ENCODE measurements at regions not wholly inside any gene's neighbourhood (a gene's known extent, or its start where the extent isn't known, plus 50 kb on each side); places are given as distances from the start of the nearest gene placed in this dataset.

DNA sequence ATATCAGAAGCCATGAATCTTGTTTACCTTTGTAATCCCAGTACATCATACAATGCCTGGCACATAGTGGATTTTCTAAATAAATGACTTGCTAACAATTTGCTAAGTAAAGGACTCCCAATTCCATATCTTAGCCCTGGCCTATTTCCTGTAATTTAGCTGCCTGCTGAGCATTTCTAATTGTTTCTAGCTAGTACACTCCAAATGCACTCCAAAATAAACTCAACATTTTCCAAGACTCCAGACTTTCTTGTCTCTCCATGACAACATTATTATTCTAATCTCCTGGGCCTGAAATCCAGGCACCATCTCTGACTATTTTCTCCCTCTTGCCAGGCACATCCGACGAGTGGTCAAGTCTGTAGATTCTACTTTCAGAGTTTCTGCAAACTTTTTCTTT lies 773.5 kb downstream of the SQOR start:
- Histone ChIP-seq H3K9me3 (ENCODE audit: control insufficient read depth in 2 of 2, low read length in 2 of 2) (no peaks in the 10 kb centered on the region), H3K36me3 (ENCODE audit: control insufficient read depth in 2 of 2, insufficient read depth in 2 of 2, low read length in 2 of 2) (no peaks in the 10 kb centered on the region), H3K27ac (ENCODE audit: low read depth in 2 of 2, low read length in 2 of 2) (no peak overlapping the region), H3K4me3 (ENCODE audit: low read length in 2 of 2) (no peak overlapping the region), H3K27me3 (ENCODE audit: control insufficient read depth in 2 of 2, insufficient read depth in 2 of 2, low read length in 2 of 2) (no peaks in the 10 kb centered on the region), H3K9ac (ENCODE audit: low read depth in 1 of 2, low read length in 2 of 2) (no peak overlapping the region), H3K4me1 (ENCODE audit: control insufficient read depth in 2 of 2, insufficient read depth in 2 of 2, low read length in 2 of 2) (no peaks in the 10 kb centered on the region)

DNA sequence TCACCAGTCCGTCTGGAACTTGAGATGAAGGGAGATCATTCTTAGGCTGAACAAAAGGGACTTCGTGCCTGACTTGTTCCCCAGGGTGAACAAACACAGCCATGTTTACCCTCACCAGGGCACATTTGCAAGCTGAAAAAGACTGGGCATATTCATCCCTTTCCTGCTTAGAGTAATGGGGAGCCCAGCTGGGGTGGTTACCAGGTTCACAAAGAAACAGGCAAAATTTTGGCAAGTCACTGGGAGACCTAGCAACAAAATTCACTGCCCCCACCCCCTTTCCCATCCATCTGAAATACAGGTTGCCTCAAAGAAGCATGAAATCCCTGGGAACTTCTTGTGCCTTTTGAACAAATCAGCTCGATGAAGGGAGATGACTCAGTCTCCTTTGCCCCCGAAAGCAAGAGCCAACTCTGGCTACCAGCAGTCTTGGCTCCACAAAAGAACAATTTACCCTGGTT lies 775.0 kb downstream of the SQOR start:
- Histone ChIP-seq H3K4me1 (ENCODE audit: control insufficient read depth in 2 of 2, insufficient read depth in 2 of 2, low read length in 2 of 2) (no peaks in the 10 kb centered on the region), H3K4me3 (ENCODE audit: low read length in 2 of 2) (no peak overlapping the region), H3K36me3 (ENCODE audit: control insufficient read depth in 2 of 2, insufficient read depth in 2 of 2, low read length in 2 of 2) (no peaks in the 10 kb centered on the region), H3K27me3 (ENCODE audit: control insufficient read depth in 2 of 2, insufficient read depth in 2 of 2, low read length in 2 of 2) (no peaks in the 10 kb centered on the region), H3K9ac (ENCODE audit: low read depth in 1 of 2, low read length in 2 of 2) (no peak overlapping the region), H3K9me3 (ENCODE audit: control insufficient read depth in 2 of 2, low read length in 2 of 2) (no peaks in the 10 kb centered on the region), H3K27ac (ENCODE audit: low read depth in 2 of 2, low read length in 2 of 2) (no peak overlapping the region)

DNA sequence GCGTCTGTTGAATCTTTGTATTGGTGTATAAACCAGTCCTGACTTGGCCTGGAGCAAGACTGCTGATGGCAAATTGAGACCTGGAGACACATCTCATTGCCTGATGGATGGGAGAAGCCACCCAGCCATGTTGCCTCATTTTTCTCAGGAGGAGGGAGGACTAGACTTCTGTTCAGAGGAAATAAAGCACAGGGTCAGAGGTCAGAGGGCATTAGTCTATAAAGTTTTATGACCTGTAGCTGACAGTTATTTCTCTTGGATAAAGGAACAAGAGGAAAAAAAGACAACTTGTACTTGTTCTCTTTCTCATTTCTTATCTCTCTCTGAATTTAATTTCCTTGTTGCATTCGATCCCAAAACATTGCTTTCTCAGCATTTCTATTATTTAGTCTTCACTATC lies 775.9 kb downstream of the SQOR start:
- H3K9me3 ChIP-seq (ENCODE audit: control insufficient read depth in 2 of 2, low read length in 2 of 2) = no peaks in the 10 kb centered on the region
- no peak overlapping the region for H3K27ac ChIP-seq (ENCODE audit: low read depth in 2 of 2, low read length in 2 of 2)
- H3K4me1 ChIP-seq (ENCODE audit: control insufficient read depth in 2 of 2, insufficient read depth in 2 of 2, low read length in 2 of 2) = no peaks in the 10 kb centered on the region
- no peaks in the 10 kb centered on the region for H3K27me3 ChIP-seq (ENCODE audit: control insufficient read depth in 2 of 2, insufficient read depth in 2 of 2, low read length in 2 of 2)
- no peak overlapping the region for H3K4me3 ChIP-seq (ENCODE audit: low read length in 2 of 2)
- H3K9ac ChIP-seq (ENCODE audit: low read depth in 1 of 2, low read length in 2 of 2) = no peak overlapping the region
- no peaks in the 10 kb centered on the region for H3K36me3 ChIP-seq (ENCODE audit: control insufficient read depth in 2 of 2, insufficient read depth in 2 of 2, low read length in 2 of 2)

DNA sequence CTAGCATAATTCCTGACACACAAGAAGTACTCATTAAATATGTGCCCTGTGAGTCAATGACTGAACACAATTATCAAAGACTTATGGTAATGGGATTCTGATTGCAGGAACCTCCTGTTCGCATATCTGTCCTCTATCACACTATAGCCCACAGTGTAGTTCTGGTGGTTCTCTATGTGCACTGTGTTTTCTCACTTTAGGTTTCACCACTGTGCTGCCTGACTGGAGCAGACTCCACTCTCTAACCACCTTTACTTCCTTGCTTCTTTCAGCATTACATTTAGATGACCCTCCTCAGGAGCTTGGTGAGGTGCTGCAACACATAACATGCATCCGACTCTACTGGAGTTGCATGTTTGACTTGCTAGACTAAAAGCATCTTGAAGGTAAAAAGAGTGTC lies 777.1 kb downstream of the SQOR start:
- Histone ChIP-seq H3K9me3 (ENCODE audit: control insufficient read depth in 2 of 2, low read length in 2 of 2) (no peaks in the 10 kb centered on the region), H3K9ac (ENCODE audit: low read depth in 1 of 2, low read length in 2 of 2) (no peak overlapping the region), H3K27me3 (ENCODE audit: control insufficient read depth in 2 of 2, insufficient read depth in 2 of 2, low read length in 2 of 2) (no peaks in the 10 kb centered on the region), H3K4me3 (ENCODE audit: low read length in 2 of 2) (no peak overlapping the region), H3K4me1 (ENCODE audit: control insufficient read depth in 2 of 2, insufficient read depth in 2 of 2, low read length in 2 of 2) (no peaks in the 10 kb centered on the region), H3K36me3 (ENCODE audit: control insufficient read depth in 2 of 2, insufficient read depth in 2 of 2, low read length in 2 of 2) (no peaks in the 10 kb centered on the region), H3K27ac (ENCODE audit: low read depth in 2 of 2, low read length in 2 of 2) (no peak overlapping the region)

DNA sequence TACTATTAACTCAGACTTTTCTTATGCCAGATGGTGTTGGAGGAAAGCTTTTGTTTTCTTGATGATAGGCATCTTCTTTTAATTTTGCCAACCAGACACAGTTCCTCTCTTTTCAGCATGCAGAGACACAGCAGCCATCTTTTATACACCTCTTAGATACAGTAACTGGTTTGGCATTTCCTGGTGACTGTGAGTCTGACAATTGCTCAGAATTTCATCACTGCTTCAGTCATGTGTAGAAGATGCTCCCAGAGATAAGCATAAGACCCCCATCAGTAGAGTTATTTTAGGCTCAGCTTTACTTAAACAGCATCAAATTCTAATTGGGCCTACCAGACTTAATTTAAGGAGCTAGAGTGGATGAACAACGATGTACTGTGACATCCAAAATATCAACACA lies 779.0 kb downstream of the SQOR start:
- Histone ChIP-seq H3K9me3 (ENCODE audit: control insufficient read depth in 2 of 2, low read length in 2 of 2) (no peaks in the 10 kb centered on the region), H3K36me3 (ENCODE audit: control insufficient read depth in 2 of 2, insufficient read depth in 2 of 2, low read length in 2 of 2) (no peaks in the 10 kb centered on the region), H3K27ac (ENCODE audit: low read depth in 2 of 2, low read length in 2 of 2) (no peak overlapping the region), H3K27me3 (ENCODE audit: control insufficient read depth in 2 of 2, insufficient read depth in 2 of 2, low read length in 2 of 2) (no peaks in the 10 kb centered on the region), H3K4me1 (ENCODE audit: control insufficient read depth in 2 of 2, insufficient read depth in 2 of 2, low read length in 2 of 2) (no peaks in the 10 kb centered on the region), H3K4me3 (ENCODE audit: low read length in 2 of 2) (no peak overlapping the region), H3K9ac (ENCODE audit: low read depth in 1 of 2, low read length in 2 of 2) (no peak overlapping the region)

DNA sequence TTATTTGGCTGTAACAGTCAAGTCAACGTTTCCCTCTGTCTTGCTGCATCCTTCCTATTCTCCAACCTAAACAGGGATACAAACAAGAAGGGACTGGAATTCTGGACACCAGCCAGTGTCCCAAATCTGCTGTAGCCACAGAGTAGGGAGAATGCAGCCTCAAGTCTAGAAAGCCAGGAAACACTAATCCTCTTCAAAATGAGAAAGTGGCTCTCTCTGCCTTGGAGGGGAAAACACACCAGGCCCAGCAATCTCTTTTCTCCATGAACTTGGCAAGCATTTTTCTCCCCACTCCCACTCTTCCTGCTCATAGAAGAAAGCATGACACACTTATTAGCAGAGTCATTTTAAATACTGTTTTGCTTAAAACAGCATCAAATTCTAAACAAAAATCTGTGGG lies 781.7 kb downstream of the SQOR start:
- no peak overlapping the region for H3K27ac ChIP-seq (ENCODE audit: low read depth in 2 of 2, low read length in 2 of 2)
- no peaks in the 10 kb centered on the region for H3K27me3 ChIP-seq (ENCODE audit: control insufficient read depth in 2 of 2, insufficient read depth in 2 of 2, low read length in 2 of 2)
- H3K9me3 ChIP-seq (ENCODE audit: control insufficient read depth in 2 of 2, low read length in 2 of 2) = no peaks in the 10 kb centered on the region
- H3K9ac ChIP-seq (ENCODE audit: low read depth in 1 of 2, low read length in 2 of 2) = no peak overlapping the region
- H3K4me3 ChIP-seq (ENCODE audit: low read length in 2 of 2) = no peak overlapping the region
- H3K36me3 ChIP-seq (ENCODE audit: control insufficient read depth in 2 of 2, insufficient read depth in 2 of 2, low read length in 2 of 2) = no peaks in the 10 kb centered on the region
- H3K4me1 ChIP-seq (ENCODE audit: control insufficient read depth in 2 of 2, insufficient read depth in 2 of 2, low read length in 2 of 2) = no peaks in the 10 kb centered on the region

DNA sequence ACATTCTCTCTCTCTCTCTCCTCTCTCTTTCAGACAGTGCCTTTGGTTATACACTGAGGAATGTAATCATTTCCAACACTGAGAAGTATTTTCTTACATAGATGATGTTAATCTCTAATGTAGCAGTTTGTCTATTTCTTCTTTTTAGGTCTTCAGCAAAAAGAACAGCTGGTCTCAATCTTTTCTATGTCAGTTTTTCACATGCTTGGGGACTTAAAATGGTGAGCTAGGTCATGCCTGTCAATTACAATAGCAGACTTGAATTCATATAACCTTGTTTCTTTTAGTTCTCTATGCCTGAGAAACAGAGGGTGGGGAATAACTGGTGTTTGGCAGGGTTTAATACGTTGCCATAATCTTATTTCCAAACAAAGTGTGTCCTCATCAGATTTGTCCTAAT lies 786.2 kb downstream of the SQOR start:
- H3K27me3 ChIP-seq (ENCODE audit: control insufficient read depth in 2 of 2, insufficient read depth in 2 of 2, low read length in 2 of 2) = no peaks in the 10 kb centered on the region
- no peaks in the 10 kb centered on the region for H3K4me1 ChIP-seq (ENCODE audit: control insufficient read depth in 2 of 2, insufficient read depth in 2 of 2, low read length in 2 of 2)
- H3K27ac ChIP-seq (ENCODE audit: low read depth in 2 of 2, low read length in 2 of 2) = no peak overlapping the region
- H3K9me3 ChIP-seq (ENCODE audit: control insufficient read depth in 2 of 2, low read length in 2 of 2) = no peaks in the 10 kb centered on the region
- no peaks in the 10 kb centered on the region for H3K36me3 ChIP-seq (ENCODE audit: control insufficient read depth in 2 of 2, insufficient read depth in 2 of 2, low read length in 2 of 2)
- H3K9ac ChIP-seq (ENCODE audit: low read depth in 1 of 2, low read length in 2 of 2) = no peak overlapping the region
- no peak overlapping the region for H3K4me3 ChIP-seq (ENCODE audit: low read length in 2 of 2)

DNA sequence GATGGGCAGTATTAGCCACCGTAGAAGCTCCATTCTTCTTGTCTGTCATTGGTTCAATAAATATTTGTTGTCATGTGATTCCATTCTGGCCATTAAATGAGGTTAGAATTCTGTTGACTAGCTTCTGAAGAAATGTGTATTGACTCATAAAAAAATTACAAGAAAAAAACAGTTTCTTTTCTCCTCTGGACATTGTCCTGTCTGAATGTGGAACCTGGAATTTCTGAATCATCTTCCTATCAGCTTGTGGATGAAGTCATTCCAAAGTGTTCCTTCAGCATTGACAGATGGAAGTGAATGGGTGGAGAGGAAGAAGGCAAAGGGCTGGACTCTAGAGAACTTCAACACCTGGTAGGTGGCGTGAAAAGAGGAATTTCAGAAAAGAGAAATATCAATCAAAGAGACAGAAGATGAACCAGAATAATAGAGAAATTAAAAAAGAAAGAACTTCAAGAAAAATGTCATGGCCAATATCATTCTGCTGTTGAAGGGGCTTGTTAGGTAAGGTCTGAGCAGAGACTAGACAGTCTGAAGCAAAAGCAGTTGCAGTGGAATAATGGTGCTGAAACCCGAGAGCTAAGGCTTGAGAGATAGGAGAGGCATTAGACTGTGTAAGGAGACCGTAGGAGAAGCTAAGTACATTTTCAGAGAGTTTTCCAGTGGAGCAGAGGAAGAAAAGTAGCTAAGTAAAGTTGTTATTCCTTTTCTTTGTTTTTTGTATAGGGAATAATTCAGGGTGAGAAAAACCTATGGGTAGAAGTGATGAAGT lies 806.6 kb downstream of the SQOR start:
- no peaks in the 10 kb centered on the region for H3K9me3 ChIP-seq (ENCODE audit: control insufficient read depth in 2 of 2, low read length in 2 of 2)
- H3K27me3 ChIP-seq (ENCODE audit: control insufficient read depth in 2 of 2, insufficient read depth in 2 of 2, low read length in 2 of 2) = no peaks in the 10 kb centered on the region
- H3K9ac ChIP-seq (ENCODE audit: low read depth in 1 of 2, low read length in 2 of 2) = no peak overlapping the region
- H3K4me1 ChIP-seq (ENCODE audit: control insufficient read depth in 2 of 2, insufficient read depth in 2 of 2, low read length in 2 of 2) = no peaks in the 10 kb centered on the region
- H3K4me3 ChIP-seq (ENCODE audit: low read length in 2 of 2) = no peak overlapping the region
- no peaks in the 10 kb centered on the region for H3K36me3 ChIP-seq (ENCODE audit: control insufficient read depth in 2 of 2, insufficient read depth in 2 of 2, low read length in 2 of 2)
- H3K27ac ChIP-seq (ENCODE audit: low read depth in 2 of 2, low read length in 2 of 2) = no peak overlapping the region

DNA sequence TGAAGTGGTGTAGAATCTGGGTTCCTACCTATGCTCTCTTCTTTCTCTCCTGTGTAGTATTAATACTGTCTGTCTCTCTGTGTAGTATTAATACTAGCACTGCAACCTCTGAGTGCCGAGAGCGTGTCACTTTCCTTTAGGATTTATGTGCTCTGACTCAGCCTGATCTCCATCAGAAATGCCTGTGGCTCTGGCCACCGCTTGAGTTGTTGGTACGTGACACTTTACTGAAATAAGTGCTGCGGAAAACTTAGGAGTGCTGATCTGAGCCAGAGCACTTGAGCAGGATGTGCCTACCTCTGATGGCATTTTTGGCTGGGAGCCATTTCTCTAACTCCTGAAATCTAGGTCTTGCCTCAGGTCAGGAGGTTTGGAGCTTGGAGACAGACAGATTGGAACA lies 807.4 kb downstream of the SQOR start:
- no peaks in the 10 kb centered on the region for H3K36me3 ChIP-seq (ENCODE audit: control insufficient read depth in 2 of 2, insufficient read depth in 2 of 2, low read length in 2 of 2)
- H3K4me3 ChIP-seq (ENCODE audit: low read length in 2 of 2) = no peak overlapping the region
- H3K4me1 ChIP-seq (ENCODE audit: control insufficient read depth in 2 of 2, insufficient read depth in 2 of 2, low read length in 2 of 2) = no peaks in the 10 kb centered on the region
- no peaks in the 10 kb centered on the region for H3K9me3 ChIP-seq (ENCODE audit: control insufficient read depth in 2 of 2, low read length in 2 of 2)
- H3K9ac ChIP-seq (ENCODE audit: low read depth in 1 of 2, low read length in 2 of 2) = no peak overlapping the region
- H3K27me3 ChIP-seq (ENCODE audit: control insufficient read depth in 2 of 2, insufficient read depth in 2 of 2, low read length in 2 of 2) = no peaks in the 10 kb centered on the region
- H3K27ac ChIP-seq (ENCODE audit: low read depth in 2 of 2, low read length in 2 of 2) = no peak overlapping the region

DNA sequence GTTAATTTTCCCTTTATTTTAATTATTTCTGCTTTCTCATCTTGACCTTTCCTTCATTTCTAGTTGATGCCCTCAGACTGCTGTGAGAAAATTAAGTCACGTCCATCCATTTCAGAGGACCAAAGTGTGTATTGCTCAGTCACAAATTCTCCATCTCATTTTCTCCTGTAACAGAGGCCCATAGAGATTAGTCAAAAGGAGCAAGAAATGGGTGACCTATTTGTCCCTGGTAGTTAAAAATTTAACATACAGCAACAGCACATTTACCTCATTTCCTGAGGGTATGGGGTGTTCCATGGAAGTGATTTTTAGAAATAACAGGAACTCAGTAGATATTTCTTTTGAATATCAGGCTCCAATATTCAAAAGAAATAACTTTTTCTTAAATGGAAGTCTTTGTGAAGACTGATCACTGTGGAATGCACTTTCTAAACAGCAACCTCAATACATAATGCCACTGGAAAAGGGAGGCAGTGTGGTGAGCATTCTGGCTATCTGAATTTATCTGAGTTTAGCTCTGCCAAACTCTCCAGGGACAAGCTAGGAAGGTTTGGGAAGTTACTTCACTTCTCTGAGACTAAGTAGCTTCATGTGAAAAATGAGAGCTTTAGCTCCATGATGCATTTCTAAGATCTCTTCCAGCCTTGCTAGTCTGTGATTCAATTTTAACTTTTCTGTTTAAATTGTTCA lies 808.2 kb downstream of the SQOR start:
- Histone ChIP-seq H3K4me1 (ENCODE audit: control insufficient read depth in 2 of 2, insufficient read depth in 2 of 2, low read length in 2 of 2) (no peaks in the 10 kb centered on the region), H3K9me3 (ENCODE audit: control insufficient read depth in 2 of 2, low read length in 2 of 2) (no peaks in the 10 kb centered on the region), H3K36me3 (ENCODE audit: control insufficient read depth in 2 of 2, insufficient read depth in 2 of 2, low read length in 2 of 2) (no peaks in the 10 kb centered on the region), H3K27ac (ENCODE audit: low read depth in 2 of 2, low read length in 2 of 2) (no peak overlapping the region), H3K9ac (ENCODE audit: low read depth in 1 of 2, low read length in 2 of 2) (no peak overlapping the region), H3K4me3 (ENCODE audit: low read length in 2 of 2) (no peak overlapping the region), H3K27me3 (ENCODE audit: control insufficient read depth in 2 of 2, insufficient read depth in 2 of 2, low read length in 2 of 2) (no peaks in the 10 kb centered on the region)
